K562 (cell line): ENCODE measurements at regions not wholly inside any gene's neighbourhood (a gene's known extent, or its start where the extent isn't known, plus 50 kb on each side); places are given as distances from the start of the nearest gene placed in this dataset.

ENCODE experiments used
- ATAC-seq: fragments of 200-7000 bp; cut with Tn5 transposase; 3 replicates; pipeline ENCODE4 v1.9.1; 2020; ENCODE audit warnings: moderate library complexity
- BruUV-seq: library from RNA; stranded (reverse); fragments of 400-500 nt; replicated peaks from 2 replicates; lab custom pipeline; 2021; lab: Mats Ljungman, UMichigan
- CTCF ChIA-PET: fragments of 300-600 bp; formaldehyde crosslinking; extraction: SDS; loops from one replicate; lab custom pipeline; 2021; ENCODE audit warnings: low intra/inter-chr PET ratio; lab: Yijun Ruan, JAX
- POLR2A ChIA-PET: fragments of 300-600, 350-650 bp; sonication (Branson Sonifier 250); formaldehyde crosslinking; extraction: SDS; loops from one replicate; lab custom pipeline; 2021; ENCODE audit warnings: antibody characterized with exemption, inconsistent platforms; lab: Yijun Ruan, JAX
- DNase-seq, 4 experiments: peaks; one replicate each; pipeline versions ENCODE4 v3.0.0 to v3.0.0-alpha.2; 2011 to 2018; ENCODE audit warnings: low spot score in 3 of 4, mixed read lengths in 3 of 4; ENCODE audit errors: extremely low read depth in 1 of 4
- FAIRE-seq: peaks from 2 replicates; lab custom pipeline; 2011; peaks lifted over from hg19 to GRCh38; lab: Jason Lieb, UNC
- H2AFZ ChIP-seq: 2 replicates; pipeline ENCODE4 v1.6.0; 2011; ENCODE audit warnings: low read depth, low read length, control low read depth, inconsistent platforms
- H3K27ac ChIP-seq: fragments of 200-600 bp; 3 replicates; pipeline ENCODE4 v1.8.0; 2011; ENCODE audit warnings: low read depth, mild to moderate bottlenecking, control low read depth, inconsistent platforms, low read length, moderate library complexity, mixed read lengths; ENCODE audit errors: extremely low read depth
- H3K27me3 ChIP-seq, 2 experiments: fragments of 300-600 bp in 1 of 2; 2 replicates in 1 of 2; 3 replicates in 1 of 2; pipeline versions ENCODE4 v1.6.0 to v1.8.0; 2011; ENCODE audit warnings: inconsistent platforms in 2 of 2, low read length in 2 of 2, mild to moderate bottlenecking in 1 of 2, mixed read lengths in 1 of 2, moderate library complexity in 1 of 2; ENCODE audit not compliant: control insufficient read depth in 2 of 2, insufficient read depth in 2 of 2
- H3K36me3 ChIP-seq: fragments of 300-600 bp; 3 replicates; pipeline ENCODE4 v1.8.0; 2011; ENCODE audit warnings: mild to moderate bottlenecking, low read length, inconsistent platforms; ENCODE audit not compliant: control insufficient read depth, insufficient read depth
- H3K4me1 ChIP-seq, 2 experiments: fragments of 200-600 bp in 1 of 2; replicated peaks in 1 of 2; 2 replicates in 1 of 2; 3 replicates in 1 of 2; pipeline versions ENCODE4 v1.5.1 to v1.8.0; 2011; ENCODE audit warnings: inconsistent platforms in 2 of 2, low read length in 2 of 2, mild to moderate bottlenecking in 1 of 2, mixed read lengths in 1 of 2, moderate library complexity in 1 of 2; ENCODE audit not compliant: control insufficient read depth in 2 of 2, insufficient read depth in 2 of 2
- H3K4me2 ChIP-seq: 2 replicates; pipeline ENCODE4 v1.6.1; 2011; ENCODE audit warnings: low read length, control low read depth, inconsistent platforms, mixed read lengths; ENCODE audit not compliant: insufficient read depth
- H3K4me3 ChIP-seq: fragments of 200-600 bp; sonication (generic), shearing (Covaris generic); 2 replicates; pipeline ENCODE4 v1.5.1; 2016; ENCODE audit warnings: control low read depth, inconsistent platforms
- H3K79me2 ChIP-seq: fragments of 200-600 bp; 3 replicates; pipeline ENCODE4 v1.8.0; 2011; ENCODE audit warnings: low read length, inconsistent platforms; ENCODE audit not compliant: control insufficient read depth, insufficient read depth
- H3K9ac ChIP-seq, 2 experiments: 2 replicates each; pipeline versions ENCODE4 v1.6.0 to v1.6.1; 2011; ENCODE audit warnings: low read depth in 2 of 2, low read length in 2 of 2, control low read depth in 1 of 2, inconsistent platforms in 1 of 2, mild to moderate bottlenecking in 1 of 2, mixed read lengths in 1 of 2; ENCODE audit not compliant: insufficient read depth in 1 of 2
- H3K9me1 ChIP-seq: one replicate; pipeline ENCODE4 v1.6.0; 2011; ENCODE audit warnings: inconsistent platforms, mild to moderate bottlenecking, low read length, moderate library complexity; ENCODE audit not compliant: control insufficient read depth, insufficient read depth
- H3K9me3 ChIP-seq: replicated peaks from 2 replicates; pipeline ENCODE4 v1.5.1; 2011; ENCODE audit warnings: low read depth, low read length, inconsistent platforms; ENCODE audit not compliant: control insufficient read depth, insufficient read depth
- H4K20me1 ChIP-seq: replicated peaks from 2 replicates; pipeline ENCODE4 v1.6.1; 2011; ENCODE audit warnings: low read length, inconsistent platforms, mixed read lengths; ENCODE audit not compliant: control insufficient read depth, insufficient read depth
- ETV6 ChIP-seq, 3 experiments: fragments of 150-350 bp in 1 of 3; sonication (generic) in 1 of 3; formaldehyde crosslinking in 1 of 3; IDR thresholded peaks; 2 replicates each; pipeline versions ENCODE4 v1.6.1 to v1.8.0; 2014 to 2022; ENCODE audit warnings: borderline replicate concordance in 2 of 3, low read depth in 2 of 3, antibody characterized with exemption in 1 of 3, low read length in 1 of 3, mild to moderate bottlenecking in 1 of 3, missing genetic modification reagents in 1 of 3
- SIX5 ChIP-seq, 2 experiments: IDR thresholded peaks; 2 replicates each; pipeline ENCODE4 v1.6.1; 2011; ENCODE audit warnings: low read length in 2 of 2, borderline replicate concordance in 1 of 2, low read depth in 1 of 2, mild to moderate bottlenecking in 1 of 2, moderate library complexity in 1 of 2; ENCODE audit not compliant: insufficient read depth in 1 of 2
- TSC22D4 ChIP-seq: fragments of 450-650 bp; IDR thresholded peaks from 2 replicates; pipeline ENCODE4 v1.6.1; 2016; ENCODE audit warnings: missing genetic modification characterization, missing biosample characterization, control low read depth
- ZNF780A ChIP-seq: fragments of 250-450 bp; sonication (Bioruptor Pico); IDR thresholded peaks from 2 replicates; pipeline ENCODE4 v1.5.0; 2021; ENCODE audit warnings: mild to moderate bottlenecking
- WGBS: fragments of 100-300 bp; shearing (Covaris generic); methylation state at CpG from one replicate; pipeline ENCODE4 v1.1.6; 2016; ENCODE audit warnings: low coverage, mixed read lengths; ENCODE audit not compliant: insufficient coverage; ENCODE audit errors: missing lambda C conversion rate; 5-methylcytosine and 5-hydroxymethylcytosine counted together
- in situ Hi-C: fragments of 300-500 bp; cut with MboI; formaldehyde crosslinking; loops from 4 replicates; pipeline ENCODE4 v1.15.0; 2018; ENCODE audit warnings: inconsistent platforms, mixed read lengths
- intact Hi-C: fragments of 100-400 bp; cut with micrococcal nuclease; formaldehyde crosslinking; loops from 2 replicates; pipeline ENCODE4 v1.14.2; 2022
- TF ChIP-seq, protein P1 (sequence below): fragments of 150-350 bp; conservative IDR thresholded peaks from 2 replicates; pipeline ENCODE4 v1.6.1; 2014; ENCODE audit warnings: low read length

DNA sequence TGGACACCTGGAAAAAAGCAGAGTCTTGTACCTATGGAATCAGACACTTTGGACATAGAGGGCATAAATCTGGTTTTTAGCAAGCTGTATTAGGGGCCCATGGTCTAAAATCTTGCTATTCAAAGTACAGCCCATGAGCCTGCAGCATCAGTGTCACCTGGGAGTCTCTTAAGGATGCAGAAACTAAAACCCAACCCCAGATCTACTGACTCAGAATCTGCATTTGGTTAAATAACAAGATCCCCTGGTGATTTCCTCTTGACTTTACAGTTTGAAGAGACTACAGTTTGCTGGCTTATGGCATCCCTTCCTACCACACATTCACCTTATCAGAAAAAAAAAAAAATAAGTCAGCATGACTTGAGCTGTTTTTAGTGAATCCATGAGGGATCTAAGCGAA is 74.9 kb upstream of the NR2F2 start:
- Histone ChIP-seq H3K9me3 (no peaks in the 10 kb centered on the region), H3K79me2 (no peaks in the 10 kb centered on the region), H3K36me3 (no peaks in the 10 kb centered on the region; the same call in 2 of the 3 replicates), H3K27ac (no peak overlapping the region), H3K9ac (no peak overlapping the region), H3K27me3 (no peaks in the 10 kb centered on the region), H3K4me2 (no peak overlapping the region), H2AFZ (no peak overlapping the region), H3K4me1 (no peaks in the 10 kb centered on the region), H4K20me1 (no peaks in the 10 kb centered on the region), H3K4me3 (no peak overlapping the region), H3K9me1 (no peaks in the 10 kb centered on the region)
- 33% methylated on average over 1 of the region's 1 CpG for WGBS
- in situ Hi-C loops (no loop called here), intact Hi-C loops (no loop called here)
- no TSS peak for BruUV-seq
- no peak for FAIRE-seq
- CTCF ChIA-PET = no interaction called here
- TF ChIP-seq ZNF780A (CRISPR knock-in tag) = no peak
- TF ChIP-seq SIX5 (IDR thresholded peaks at IDR 0.05; ENCODE audit: borderline replicate concordance in 1 of 2, insufficient read depth in 1 of 2, low read depth in 1 of 2, low read length in 2 of 2) = no peak
- TF ChIP-seq ETV6 (IDR thresholded peaks at IDR 0.05; ENCODE audit: borderline replicate concordance in 1 of 2, low read depth in 2 of 2, low read length in 1 of 2) = no peak
- no peak for TF ChIP-seq ETV6 (CRISPR knock-in tag; IDR thresholded peaks at IDR 0.05; ENCODE audit: borderline replicate concordance)
- TF ChIP-seq, protein P1, sequence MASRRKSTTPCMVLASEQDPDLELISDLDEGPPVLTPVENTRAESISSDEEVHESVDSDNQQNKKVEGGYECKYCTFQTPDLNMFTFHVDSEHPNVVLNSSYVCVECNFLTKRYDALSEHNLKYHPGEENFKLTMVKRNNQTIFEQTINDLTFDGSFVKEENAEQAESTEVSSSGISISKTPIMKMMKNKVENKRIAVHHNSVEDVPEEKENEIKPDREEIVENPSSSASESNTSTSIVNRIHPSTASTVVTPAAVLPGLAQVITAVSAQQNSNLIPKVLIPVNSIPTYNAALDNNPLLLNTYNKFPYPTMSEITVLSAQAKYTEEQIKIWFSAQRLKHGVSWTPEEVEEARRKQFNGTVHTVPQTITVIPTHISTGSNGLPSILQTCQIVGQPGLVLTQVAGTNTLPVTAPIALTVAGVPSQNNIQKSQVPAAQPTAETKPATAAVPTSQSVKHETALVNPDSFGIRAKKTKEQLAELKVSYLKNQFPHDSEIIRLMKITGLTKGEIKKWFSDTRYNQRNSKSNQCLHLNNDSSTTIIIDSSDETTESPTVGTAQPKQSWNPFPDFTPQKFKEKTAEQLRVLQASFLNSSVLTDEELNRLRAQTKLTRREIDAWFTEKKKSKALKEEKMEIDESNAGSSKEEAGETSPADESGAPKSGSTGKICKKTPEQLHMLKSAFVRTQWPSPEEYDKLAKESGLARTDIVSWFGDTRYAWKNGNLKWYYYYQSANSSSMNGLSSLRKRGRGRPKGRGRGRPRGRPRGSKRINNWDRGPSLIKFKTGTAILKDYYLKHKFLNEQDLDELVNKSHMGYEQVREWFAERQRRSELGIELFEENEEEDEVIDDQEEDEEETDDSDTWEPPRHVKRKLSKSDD = no peak
- TF ChIP-seq TSC22D4 (tag) = no peak
- POLR2A ChIA-PET = interaction anchor here (0.6 kb wide), 1 partner anchor 1346 kb away, joined by 3 read pairs; no protein-coding TSS in a partner anchor
- no peak for ATAC-seq
- no peak for DNase-seq
